ENCODE measurements at regions not wholly inside any gene's neighbourhood (a gene's known extent, or its start where the extent isn't known, plus 50 kb on each side); places are given as distances from the start of the nearest gene placed in this dataset.

DNA sequence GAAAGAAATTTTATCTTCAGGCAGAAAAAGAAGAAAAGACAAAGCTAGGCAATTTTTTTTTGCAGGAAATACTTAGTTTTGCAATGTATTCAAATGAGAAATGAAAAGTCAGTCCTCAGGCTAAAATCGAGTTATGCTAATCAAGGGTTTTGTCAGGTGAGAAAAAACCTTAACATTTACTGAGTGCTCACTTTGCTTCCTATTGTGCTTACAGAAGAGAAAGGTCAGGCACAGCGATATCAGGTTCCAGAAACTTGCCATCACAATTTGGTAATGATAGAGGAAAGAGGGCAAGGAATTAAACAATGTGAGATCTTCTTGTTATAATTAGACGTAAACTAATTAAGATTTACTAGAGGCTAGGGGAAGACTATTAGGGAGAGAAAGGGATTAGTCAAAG lies 431.7 kb upstream of the CTNND2 start:
- Histone ChIP-seq H3K27ac (ENCODE audit: low read depth) (peak overlapping the region; percentile 64), H3K36me3 (ENCODE audit: insufficient read depth) (no peaks in the 10 kb centered on the region), H2AFZ (no peak overlapping the region), H3F3A (replicated peaks; ENCODE audit: low read depth) (no peaks in the 10 kb centered on the region), H3K79me2 (replicated peaks; ENCODE audit: insufficient read depth) (no peaks in the 10 kb centered on the region), H3K27me3 (ENCODE audit: insufficient read depth) (no peaks in the 10 kb centered on the region), H3K4me3 (no peak overlapping the region), H3K4me1 (ENCODE audit: insufficient read depth) (peaks cover 35% of the 10 kb centered on the region), H3K4me2 (peak overlapping the region; percentile 28), H4K20me1 (replicated peaks; ENCODE audit: insufficient read depth) (no peaks in the 10 kb centered on the region), H3K9me2 (ENCODE audit: insufficient read depth) (no peaks in the 10 kb centered on the region)
- DNase-seq (ENCODE audit: low spot score) (peak; percentile 38), ATAC-seq (no peak; the same call in 2 of the 3 replicates)
- Mint-ChIP-seq H3K4me1 (peaks cover 61% of the 10 kb centered on the region), H3K9me3 (0 out of 3 replicates have a peak, but pooled peaks cover 3% of the 10 kb centered on the region), H3K27ac (peak overlapping the region; percentile 89), H3K4me3 (no peak overlapping the region), H3K27me3 (ENCODE audit: insufficient read depth, low read depth, poor library complexity) (no peaks in the 10 kb centered on the region), H3K36me3 (ENCODE audit: low read depth) (peaks cover 21% of the 10 kb centered on the region; the same call in 2 of the 3 replicates)
- TF ChIP-seq NANOG (IDR thresholded peaks at IDR 0.05; ENCODE audit: borderline replicate concordance): peak; percentile 66; the same call in 1 of the 2 replicates
- no peak for TF ChIP-seq EZH2 (IDR thresholded peaks at IDR 0.05; ENCODE audit: low read depth, unreplicated experiment)

DNA sequence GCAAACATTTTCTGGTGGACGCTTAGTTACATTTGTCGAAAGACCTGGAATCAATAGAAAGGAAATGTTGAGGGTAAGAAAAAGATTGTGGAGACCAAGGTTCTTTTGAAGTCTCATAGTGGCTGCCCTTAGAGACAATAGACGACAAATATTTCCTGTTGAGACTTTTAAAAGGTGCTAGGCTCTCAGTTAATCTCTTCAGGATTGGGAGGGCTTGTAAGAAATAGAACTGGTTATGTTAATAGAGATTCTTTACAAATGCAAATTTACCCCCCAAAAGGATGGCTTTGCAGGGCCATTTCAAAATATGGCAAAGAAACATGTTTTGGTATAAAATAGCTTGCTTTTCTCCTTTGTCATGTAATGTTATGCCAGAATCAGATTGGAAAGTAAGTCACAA lies 428.2 kb upstream of the CTNND2 start:
- no peaks in the 10 kb centered on the region for H4K20me1 ChIP-seq (replicated peaks; ENCODE audit: insufficient read depth)
- H2AFZ ChIP-seq: no peak overlapping the region
- H3K4me1 ChIP-seq (ENCODE audit: insufficient read depth): peaks cover 46% of the 10 kb centered on the region
- H3K9me2 ChIP-seq (ENCODE audit: insufficient read depth): no peaks in the 10 kb centered on the region
- DNase-seq (ENCODE audit: low spot score) (peak; percentile 70), ATAC-seq (peak; percentile 57)
- no peaks in the 10 kb centered on the region for H3K27me3 Mint-ChIP-seq (ENCODE audit: insufficient read depth, low read depth, poor library complexity)
- no peak overlapping the region for H3K4me3 ChIP-seq
- peaks cover 16% of the 10 kb centered on the region for H3K9me3 Mint-ChIP-seq
- H3K27ac ChIP-seq (ENCODE audit: low read depth): peak overlapping the region; percentile 96
- H3K4me2 ChIP-seq: peak overlapping the region; percentile 30
- no peak for TF ChIP-seq ZNF114 (CRISPR knock-in tag; IDR thresholded peaks at IDR 0.05)
- TF ChIP-seq, protein P1, sequence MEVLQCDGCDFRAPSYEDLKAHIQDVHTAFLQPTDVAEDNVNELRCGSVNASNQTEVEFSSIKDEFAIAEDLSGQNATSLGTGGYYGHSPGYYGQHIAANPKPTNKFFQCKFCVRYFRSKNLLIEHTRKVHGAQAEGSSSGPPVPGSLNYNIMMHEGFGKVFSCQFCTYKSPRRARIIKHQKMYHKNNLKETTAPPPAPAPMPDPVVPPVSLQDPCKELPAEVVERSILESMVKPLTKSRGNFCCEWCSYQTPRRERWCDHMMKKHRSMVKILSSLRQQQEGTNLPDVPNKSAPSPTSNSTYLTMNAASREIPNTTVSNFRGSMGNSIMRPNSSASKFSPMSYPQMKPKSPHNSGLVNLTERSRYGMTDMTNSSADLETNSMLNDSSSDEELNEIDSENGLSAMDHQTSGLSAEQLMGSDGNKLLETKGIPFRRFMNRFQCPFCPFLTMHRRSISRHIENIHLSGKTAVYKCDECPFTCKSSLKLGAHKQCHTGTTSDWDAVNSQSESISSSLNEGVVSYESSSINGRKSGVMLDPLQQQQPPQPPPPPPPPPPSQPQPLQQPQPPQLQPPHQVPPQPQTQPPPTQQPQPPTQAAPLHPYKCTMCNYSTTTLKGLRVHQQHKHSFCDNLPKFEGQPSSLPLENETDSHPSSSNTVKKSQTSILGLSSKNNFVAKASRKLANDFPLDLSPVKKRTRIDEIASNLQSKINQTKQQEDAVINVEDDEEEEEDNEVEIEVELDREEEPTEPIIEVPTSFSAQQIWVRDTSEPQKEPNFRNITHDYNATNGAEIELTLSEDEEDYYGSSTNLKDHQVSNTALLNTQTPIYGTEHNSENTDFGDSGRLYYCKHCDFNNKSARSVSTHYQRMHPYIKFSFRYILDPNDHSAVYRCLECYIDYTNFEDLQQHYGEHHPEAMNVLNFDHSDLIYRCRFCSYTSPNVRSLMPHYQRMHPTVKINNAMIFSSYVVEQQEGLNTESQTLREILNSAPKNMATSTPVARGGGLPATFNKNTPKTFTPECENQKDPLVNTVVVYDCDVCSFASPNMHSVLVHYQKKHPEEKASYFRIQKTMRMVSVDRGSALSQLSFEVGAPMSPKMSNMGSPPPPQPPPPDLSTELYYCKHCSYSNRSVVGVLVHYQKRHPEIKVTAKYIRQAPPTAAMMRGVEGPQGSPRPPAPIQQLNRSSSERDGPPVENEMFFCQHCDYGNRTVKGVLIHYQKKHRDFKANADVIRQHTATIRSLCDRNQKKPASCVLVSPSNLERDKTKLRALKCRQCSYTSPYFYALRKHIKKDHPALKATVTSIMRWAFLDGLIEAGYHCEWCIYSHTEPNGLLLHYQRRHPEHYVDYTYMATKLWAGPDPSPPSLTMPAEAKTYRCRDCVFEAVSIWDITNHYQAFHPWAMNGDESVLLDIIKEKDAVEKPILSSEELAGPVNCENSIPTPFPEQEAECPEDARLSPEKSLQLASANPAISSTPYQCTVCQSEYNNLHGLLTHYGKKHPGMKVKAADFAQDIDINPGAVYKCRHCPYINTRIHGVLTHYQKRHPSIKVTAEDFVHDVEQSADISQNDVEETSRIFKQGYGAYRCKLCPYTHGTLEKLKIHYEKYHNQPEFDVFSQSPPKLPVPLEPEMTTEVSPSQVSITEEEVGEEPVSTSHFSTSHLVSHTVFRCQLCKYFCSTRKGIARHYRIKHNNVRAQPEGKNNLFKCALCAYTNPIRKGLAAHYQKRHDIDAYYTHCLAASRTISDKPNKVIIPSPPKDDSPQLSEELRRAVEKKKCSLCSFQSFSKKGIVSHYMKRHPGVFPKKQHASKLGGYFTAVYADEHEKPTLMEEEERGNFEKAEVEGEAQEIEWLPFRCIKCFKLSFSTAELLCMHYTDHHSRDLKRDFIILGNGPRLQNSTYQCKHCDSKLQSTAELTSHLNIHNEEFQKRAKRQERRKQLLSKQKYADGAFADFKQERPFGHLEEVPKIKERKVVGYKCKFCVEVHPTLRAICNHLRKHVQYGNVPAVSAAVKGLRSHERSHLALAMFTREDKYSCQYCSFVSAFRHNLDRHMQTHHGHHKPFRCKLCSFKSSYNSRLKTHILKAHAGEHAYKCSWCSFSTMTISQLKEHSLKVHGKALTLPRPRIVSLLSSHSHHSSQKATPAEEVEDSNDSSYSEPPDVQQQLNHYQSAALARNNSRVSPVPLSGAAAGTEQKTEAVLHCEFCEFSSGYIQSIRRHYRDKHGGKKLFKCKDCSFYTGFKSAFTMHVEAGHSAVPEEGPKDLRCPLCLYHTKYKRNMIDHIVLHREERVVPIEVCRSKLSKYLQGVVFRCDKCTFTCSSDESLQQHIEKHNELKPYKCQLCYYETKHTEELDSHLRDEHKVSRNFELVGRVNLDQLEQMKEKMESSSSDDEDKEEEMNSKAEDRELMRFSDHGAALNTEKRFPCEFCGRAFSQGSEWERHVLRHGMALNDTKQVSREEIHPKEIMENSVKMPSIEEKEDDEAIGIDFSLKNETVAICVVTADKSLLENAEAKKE (CRISPR knock-in tag; IDR thresholded peaks at IDR 0.05): peak; percentile 76
- TF ChIP-seq EZH2phosphoT487 (IDR thresholded peaks at IDR 0.05; ENCODE audit: unreplicated experiment): no peak
- peak; percentile 80 for TF ChIP-seq NANOG (IDR thresholded peaks at IDR 0.05; ENCODE audit: borderline replicate concordance)
- peaks cover 27% of the 10 kb centered on the region for H3K36me3 Mint-ChIP-seq (ENCODE audit: low read depth)
- H3K4me1 Mint-ChIP-seq: peaks cover 52% of the 10 kb centered on the region
- H3K36me3 ChIP-seq (ENCODE audit: insufficient read depth): no peaks in the 10 kb centered on the region
- no peaks in the 10 kb centered on the region for H3F3A ChIP-seq (replicated peaks; ENCODE audit: low read depth)
- H3K4me3 Mint-ChIP-seq: no peak overlapping the region
- no peaks in the 10 kb centered on the region for H3K27me3 ChIP-seq (ENCODE audit: insufficient read depth)
- peak overlapping the region; percentile 91 for H3K27ac Mint-ChIP-seq
- no peaks in the 10 kb centered on the region for H3K79me2 ChIP-seq (replicated peaks; ENCODE audit: insufficient read depth)

Data from GM23338 (cell line).